GM18907 (cell line): ENCODE measurements at regions not wholly inside any gene's neighbourhood (a gene's known extent, or its start where the extent isn't known, plus 50 kb on each side); places are given as distances from the start of the nearest gene placed in this dataset.

Experiments
- ATAC-seq: cut with Tn5 transposase; IDR thresholded peaks from one replicate; pipeline ENCODE4 v1.9.1; 2021; ENCODE audit warnings: mild to moderate bottlenecking, moderate library complexity; ENCODE audit not compliant: unreplicated experiment

DNA sequence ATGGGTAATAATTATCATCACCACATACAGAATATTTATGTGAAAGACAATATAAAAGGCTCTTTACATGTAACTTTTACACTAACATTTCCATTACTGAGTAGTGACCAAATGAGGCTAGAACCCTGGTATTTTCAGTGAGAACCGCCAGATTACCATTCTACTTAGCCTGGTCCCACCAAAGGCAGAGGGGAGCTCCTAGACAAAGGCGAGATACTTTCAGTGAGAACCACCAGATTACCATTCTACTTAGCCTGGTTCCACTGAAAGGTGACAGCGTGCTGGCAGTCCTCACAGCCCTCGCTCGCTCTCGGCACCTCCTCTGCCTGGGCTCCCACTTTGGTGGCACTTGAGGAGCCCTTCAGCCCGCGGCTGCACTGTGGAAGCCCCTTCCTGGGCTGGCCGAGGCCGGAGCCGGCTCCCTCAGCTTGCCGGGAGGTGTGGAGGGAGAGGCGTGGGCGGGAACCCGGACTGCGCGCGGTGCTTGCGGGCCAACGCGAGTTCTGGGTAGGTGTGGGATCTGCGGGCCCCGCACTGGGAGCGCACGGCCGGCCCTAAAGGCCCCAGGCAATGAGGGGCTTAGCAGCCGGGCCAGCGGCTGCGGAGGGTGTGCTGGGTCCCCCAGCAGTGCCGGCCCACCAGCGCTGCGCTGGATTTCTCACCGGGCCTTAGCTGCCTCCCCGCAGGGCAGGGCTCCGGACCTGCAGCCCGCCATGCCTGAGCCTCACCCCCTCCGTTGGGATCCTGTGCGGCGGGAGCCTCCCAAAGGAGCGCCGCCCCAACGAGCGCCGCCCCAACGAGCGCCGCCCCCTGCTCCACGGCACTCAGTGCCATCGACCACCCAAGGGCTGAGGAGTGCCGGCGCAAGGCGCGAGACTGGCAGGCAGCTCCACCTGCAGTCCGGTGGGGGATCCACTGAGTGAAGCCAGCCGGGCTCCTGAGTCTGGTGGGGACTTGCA is 1276.1 kb downstream of the PCDH7 start:
- ATAC-seq: no peak

- ATAC-seq: no peak
Measured at GRCh38 chr4:31998807-31999206, 1278.6 kb downstream of the PCDH7 start.

- no peak for ATAC-seq
Measured at GRCh38 chr4:31999848-32000247, 1279.7 kb downstream of the PCDH7 start.

DNA sequence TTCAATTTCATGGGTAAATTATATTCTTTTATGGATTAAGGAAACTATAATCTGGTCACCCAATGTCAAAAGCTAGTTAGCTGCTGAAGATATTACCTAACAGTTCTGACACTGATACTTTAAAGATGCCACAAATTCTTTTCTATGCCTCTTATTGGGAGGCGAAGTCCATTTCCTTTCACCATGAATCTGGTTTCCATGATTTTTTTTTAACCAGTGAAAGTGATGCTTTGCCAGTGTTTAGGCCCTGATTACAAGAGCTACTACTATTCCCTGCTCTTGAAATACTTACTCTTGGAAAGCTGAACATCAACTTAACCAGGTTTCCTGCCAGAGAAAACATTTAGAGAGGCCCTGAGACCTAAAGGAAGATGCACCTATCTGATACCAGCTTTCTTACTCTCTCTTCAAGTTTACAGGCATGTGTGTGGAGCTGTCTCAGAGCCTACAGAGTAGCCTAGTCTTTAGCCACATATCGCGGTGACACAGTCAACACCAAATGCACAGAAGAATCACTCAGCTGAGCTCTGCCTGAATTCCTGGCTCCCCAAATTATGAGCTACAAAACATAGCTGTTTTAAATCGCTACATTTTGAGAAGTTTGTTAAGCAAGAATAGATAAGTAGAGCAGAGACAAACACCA is 1280.8 kb downstream of the PCDH7 start:
- ATAC-seq: no peak

DNA sequence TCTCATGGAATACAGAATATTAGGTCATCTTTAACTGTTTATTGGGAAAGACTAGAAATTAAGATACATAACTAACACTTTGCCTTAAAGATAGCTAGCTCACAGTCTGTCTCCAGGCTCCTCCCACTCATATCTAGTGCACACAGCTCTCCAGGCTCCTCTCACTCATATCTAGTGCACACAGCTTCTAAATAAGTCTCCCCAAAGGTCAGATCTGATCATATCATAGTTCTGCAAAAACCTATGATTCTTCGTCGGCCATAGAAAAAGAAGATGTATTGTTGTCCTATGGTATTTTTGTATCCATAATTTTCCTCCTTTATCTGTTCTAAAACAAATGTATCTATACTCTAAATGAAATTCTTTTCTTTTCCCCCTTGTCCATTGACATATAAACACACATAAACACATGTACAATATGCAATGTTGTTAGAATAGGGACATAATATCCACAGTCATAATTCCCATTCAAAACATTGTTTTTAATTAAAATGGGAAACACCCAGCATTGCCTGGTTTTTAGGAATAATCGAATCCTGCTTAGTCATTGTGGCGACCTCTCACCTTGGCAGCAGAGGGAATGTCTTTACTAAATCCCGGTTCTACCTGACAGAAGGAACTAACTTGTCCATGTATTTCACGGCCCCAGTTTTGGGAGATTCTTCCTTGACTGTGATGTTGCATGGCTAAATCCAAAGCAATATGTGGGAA is 1282.0 kb downstream of the PCDH7 start:
- no peak for ATAC-seq

DNA sequence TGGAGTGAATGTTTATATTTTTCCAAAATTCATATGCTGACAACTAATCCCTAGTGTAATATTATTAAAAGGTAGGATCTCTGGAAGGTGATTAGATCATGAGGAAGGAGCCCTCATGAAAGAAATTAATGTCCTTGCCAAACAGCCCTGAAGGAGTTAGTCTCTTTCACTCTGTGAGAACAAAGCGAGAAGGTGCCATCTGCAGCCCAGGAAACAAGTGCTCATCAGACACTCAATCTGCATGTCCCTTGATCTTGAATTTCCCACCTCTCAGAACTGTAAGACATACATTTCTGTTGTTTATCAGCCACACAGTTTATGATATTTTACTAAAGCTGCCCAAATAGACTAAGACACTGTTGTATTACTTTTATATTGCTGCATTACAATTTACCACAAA is 1283.4 kb downstream of the PCDH7 start:
- ATAC-seq: no peak

- no peak for ATAC-seq
Measured at GRCh38 chr4:32010221-32010620, 1290.1 kb downstream of the PCDH7 start.

DNA sequence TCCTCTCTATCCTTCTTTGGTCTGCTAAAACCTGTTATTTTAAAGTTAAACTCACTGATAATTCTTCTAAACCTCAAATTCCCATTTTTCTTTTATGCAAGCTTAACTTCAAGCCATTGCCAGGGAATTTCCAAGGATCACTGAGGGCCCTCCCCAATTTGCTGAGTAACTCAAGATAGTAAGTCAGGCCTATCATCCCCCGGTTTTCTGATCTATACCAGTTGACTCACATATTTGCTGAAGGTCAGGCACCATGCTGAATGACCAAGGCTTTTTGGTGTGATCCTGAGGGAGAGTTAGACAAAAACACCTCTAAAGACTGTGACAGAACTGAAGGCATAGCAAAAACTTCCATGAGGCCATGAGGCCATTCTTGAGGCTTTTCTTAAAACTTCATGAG is 1301.9 kb downstream of the PCDH7 start:
- no peak for ATAC-seq

- no peak for ATAC-seq
Measured at GRCh38 chr4:32025851-32026459, 1305.8 kb downstream of the PCDH7 start.

- ATAC-seq: no peak
Measured at GRCh38 chr4:32030406-32030805, 1310.2 kb downstream of the PCDH7 start.

GRCh38 chr4:32031026-32031425 is 1310.9 kb downstream of the PCDH7 start:
- no peak for ATAC-seq

DNA sequence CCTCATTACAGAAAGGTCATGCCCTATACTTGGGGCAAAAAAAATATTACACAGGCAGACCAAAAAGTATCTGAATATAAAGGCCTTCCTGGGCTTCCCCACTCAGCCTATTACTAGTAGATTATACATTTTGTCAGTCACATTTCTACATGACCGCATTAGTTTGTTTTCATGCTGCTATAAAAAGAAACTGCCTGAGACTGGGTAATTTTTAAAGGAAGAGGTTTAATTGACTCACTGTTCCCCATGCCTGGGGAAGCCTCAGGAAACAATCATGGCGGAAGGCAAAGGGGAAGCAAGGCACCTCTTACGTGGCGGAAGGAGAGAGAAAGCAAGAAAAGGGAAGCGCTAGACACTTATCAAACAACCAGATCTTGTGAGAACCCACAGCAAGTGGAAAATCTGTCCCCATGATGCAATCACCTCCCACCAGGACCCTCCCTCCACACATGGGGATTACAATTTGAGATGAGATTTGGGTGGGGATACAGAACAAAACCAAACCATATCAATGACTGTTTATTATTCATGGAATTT is 1312.0 kb downstream of the PCDH7 start:
- ATAC-seq: no peak

- no peak for ATAC-seq
Measured at GRCh38 chr4:32037399-32037798, 1317.2 kb downstream of the PCDH7 start.

- no peak for ATAC-seq
Measured at GRCh38 chr4:32042486-32043247, 1322.5 kb downstream of the PCDH7 start.

DNA sequence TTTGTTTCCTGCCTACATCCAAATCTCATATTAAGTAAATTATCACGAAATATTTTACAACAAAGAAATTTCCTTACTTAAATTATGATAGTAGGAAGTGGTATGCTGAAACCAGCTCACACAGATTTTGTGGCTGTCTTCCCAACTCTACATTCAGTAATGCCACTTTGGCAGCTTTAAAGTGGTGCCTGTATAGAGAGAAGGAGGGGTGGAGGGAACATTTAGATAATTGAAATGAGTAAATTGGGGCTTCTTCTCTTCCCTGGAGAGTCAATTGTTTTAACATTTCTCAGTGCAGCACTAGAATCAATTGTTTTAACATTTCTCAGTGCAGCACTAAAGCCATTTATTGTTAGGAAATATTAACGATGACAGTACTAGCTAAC is 1323.1 kb downstream of the PCDH7 start:
- ATAC-seq: no peak

GRCh38 chr4:32061916-32062315 is 1341.7 kb downstream of the PCDH7 start:
- no peak for ATAC-seq

DNA sequence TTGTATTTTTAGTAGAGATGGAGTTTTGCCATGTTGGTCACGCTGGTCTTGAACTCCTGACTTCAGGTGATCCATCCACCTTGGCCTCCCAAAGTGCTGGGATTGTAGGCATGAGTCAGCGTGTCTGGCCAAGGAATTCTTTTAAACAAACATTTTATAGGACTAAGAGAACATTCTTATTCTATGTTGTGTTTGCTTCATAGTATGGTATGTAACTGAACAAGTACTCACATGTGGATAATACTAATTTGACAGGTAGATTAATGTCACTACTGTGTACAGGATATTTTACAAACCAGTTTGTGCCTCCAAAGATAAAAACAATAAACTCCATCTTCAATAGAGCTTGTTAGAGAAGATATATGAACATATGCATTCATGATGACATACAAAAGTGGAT is 1353.4 kb downstream of the PCDH7 start:
- no peak for ATAC-seq

DNA sequence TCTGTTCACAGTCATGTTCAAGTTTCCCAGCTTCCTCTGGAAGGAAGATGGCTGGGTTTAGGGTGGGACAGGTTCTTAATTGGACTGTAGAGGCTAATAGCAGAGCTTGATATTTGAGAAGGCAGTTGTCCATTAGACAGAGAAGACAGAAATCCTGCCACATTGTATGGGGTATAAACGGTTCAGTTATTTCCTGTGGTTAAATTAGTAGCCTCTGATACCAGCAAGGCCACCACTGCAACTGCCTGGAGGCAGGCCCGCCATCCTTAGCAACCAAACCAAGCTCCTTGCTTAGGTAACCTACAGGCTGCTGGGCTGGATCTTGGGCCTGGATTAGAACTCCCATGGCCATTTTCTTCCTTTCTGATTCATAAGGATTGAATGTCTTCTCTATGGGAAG is 1367.0 kb downstream of the PCDH7 start:
- ATAC-seq: no peak

DNA sequence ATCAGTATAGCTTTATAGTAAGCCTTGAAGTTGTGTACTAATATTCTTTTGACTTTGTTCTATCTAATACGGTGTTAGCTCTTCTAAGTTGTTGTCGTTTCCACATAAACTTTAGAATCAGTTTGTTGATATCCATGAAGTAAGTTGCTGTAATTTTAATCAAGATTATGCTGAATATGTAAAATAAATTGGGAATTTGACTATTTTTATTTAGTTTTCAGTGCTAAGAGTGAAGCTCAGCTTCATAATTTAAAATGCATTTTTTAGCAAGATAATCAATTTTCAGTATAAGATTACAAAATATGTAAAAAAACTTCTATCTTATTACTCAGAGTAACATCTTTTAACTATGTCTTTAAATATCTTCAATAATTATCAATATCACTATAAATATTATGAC is 1374.8 kb downstream of the PCDH7 start:
- no peak for ATAC-seq

GRCh38 chr4:32102896-32103295 is 1382.7 kb downstream of the PCDH7 start:
- ATAC-seq: no peak
